DOHH2 (cell line): ENCODE measurements at regions not wholly inside any gene's neighbourhood (a gene's known extent, or its start where the extent isn't known, plus 50 kb on each side); places are given as distances from the start of the nearest gene placed in this dataset.

Source experiments
- H3F3A ChIP-seq: fragments of 200-600 bp; sonication (generic), shearing (Covaris generic); 2 replicates; pipeline ENCODE4 v1.6.0; 2016; ENCODE audit warnings: antibody characterized with exemption, mild to moderate bottlenecking; ENCODE audit not compliant: control insufficient read depth, insufficient read depth
- H3K27ac ChIP-seq: fragments of 200-600 bp; sonication (generic); 2 replicates; pipeline ENCODE4 v1.5.1; 2014; ENCODE audit warnings: low read depth, mild to moderate bottlenecking, low read length, moderate library complexity
- H3K27me3 ChIP-seq: fragments of 200-600 bp; sonication (generic); 2 replicates; pipeline ENCODE4 v1.6.1; 2014; ENCODE audit warnings: mild to moderate bottlenecking, low read length, mixed read lengths; ENCODE audit not compliant: control insufficient read depth
- H3K36me3 ChIP-seq: fragments of 200-600 bp; sonication (generic); 2 replicates; pipeline ENCODE4 v1.6.1; 2014; ENCODE audit warnings: mild to moderate bottlenecking, low read length, moderate library complexity, mixed read lengths; ENCODE audit not compliant: control insufficient read depth
- H3K4me1 ChIP-seq: fragments of 200-600 bp; sonication (generic); 2 replicates; pipeline ENCODE4 v1.6.1; 2014; ENCODE audit warnings: mild to moderate bottlenecking, low read length, mixed read lengths; ENCODE audit not compliant: control insufficient read depth
- H3K4me2 ChIP-seq: fragments of 200-600 bp; sonication (generic); 2 replicates; pipeline ENCODE4 v1.6.0; 2014; ENCODE audit warnings: mild to moderate bottlenecking, low read length, moderate library complexity
- H3K4me3 ChIP-seq: fragments of 200-600 bp; sonication (generic); 2 replicates; pipeline ENCODE4 v1.5.1; 2014; ENCODE audit warnings: mild to moderate bottlenecking, low read length, mixed read lengths
- H3K79me2 ChIP-seq: fragments of 200-600 bp; sonication (generic); 2 replicates; pipeline ENCODE4 v1.6.1; 2014; ENCODE audit warnings: mild to moderate bottlenecking, low read length, mixed read lengths; ENCODE audit not compliant: control insufficient read depth
- H3K9me2 ChIP-seq: fragments of 200-600 bp; sonication (generic); replicated peaks from 2 replicates; pipeline ENCODE4 v1.6.1; 2014; ENCODE audit warnings: mild to moderate bottlenecking, low read length, mixed read lengths; ENCODE audit not compliant: control insufficient read depth
- H3K9me3 ChIP-seq: fragments of 200-600 bp; sonication (generic); 2 replicates; pipeline ENCODE4 v1.6.1; 2014; ENCODE audit warnings: antibody characterized with exemption, low read length, mixed read lengths; ENCODE audit not compliant: control insufficient read depth, insufficient read depth
- H4K20me1 ChIP-seq: fragments of 200-600 bp; sonication (generic); 2 replicates; pipeline ENCODE4 v1.6.0; 2014; ENCODE audit warnings: low read depth, mild to moderate bottlenecking, antibody characterized with exemption, low read length, moderate library complexity; ENCODE audit not compliant: control insufficient read depth, insufficient read depth
- EZH2phosphoT487 ChIP-seq: fragments of 200-600 bp; sonication (generic); IDR thresholded peaks from 2 replicates; pipeline ENCODE4 v1.6.1; 2017; ENCODE audit warnings: borderline replicate concordance, mild to moderate bottlenecking, antibody characterized with exemption, low read length, moderate library complexity, mixed read lengths
- TF ChIP-seq, protein P1 (sequence below): fragments of 200-600 bp; sonication (generic); IDR thresholded peaks from one replicate; pipeline ENCODE4 v1.5.1; 2014; ENCODE audit warnings: antibody characterized with exemption, mild to moderate bottlenecking, low read depth, low read length; ENCODE audit not compliant: poor library complexity, severe bottlenecking

DNA sequence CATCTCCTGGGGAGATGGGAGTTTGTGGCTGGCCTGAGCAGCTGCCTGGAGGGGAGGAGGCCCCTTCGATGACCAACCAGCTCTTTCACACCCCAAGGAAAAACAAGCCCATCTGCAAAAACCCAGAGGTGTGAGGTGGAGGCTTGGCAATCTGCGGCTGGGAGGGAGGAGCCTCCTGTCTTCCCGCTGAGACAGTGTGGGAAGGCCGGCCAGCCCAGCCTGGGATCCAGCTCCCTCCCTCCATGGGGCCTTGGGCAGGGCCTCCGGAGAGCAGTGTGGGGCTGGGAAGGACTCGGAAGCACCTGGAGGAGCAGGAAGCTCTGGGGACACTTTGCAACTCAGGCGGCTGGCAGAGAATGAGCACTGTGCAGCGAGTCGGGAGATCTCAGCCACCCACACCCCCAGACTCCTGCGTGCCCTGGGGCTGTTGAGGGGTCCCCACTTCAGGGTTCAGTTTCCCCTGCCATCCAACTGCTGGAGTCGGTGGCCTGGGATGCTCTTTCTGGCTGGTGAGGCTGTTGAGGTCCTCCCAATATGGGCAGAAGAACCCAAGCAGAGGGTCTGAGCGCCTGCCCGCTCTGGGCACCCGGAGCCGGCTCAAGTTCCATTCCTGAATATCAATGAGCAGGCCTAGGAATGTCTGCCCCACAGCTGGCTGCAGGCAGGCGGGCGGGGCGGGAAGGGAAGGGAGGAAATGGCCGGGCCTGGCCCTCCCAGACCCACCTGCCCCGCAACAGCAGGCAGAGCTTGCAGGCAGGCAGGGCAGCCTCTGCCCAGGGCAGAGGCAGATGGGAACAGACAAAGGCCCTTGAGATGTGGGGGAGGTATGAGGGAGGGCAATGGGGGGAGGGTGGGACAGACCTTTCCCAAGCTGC is 101.1 kb downstream of the FGF18 start:
- no peaks in the 10 kb centered on the region for H3K27me3 ChIP-seq
- no peaks in the 10 kb centered on the region for H3K36me3 ChIP-seq
- H3K79me2 ChIP-seq: no peaks in the 10 kb centered on the region
- TF ChIP-seq EZH2phosphoT487: no peak
- TF ChIP-seq, protein P1, sequence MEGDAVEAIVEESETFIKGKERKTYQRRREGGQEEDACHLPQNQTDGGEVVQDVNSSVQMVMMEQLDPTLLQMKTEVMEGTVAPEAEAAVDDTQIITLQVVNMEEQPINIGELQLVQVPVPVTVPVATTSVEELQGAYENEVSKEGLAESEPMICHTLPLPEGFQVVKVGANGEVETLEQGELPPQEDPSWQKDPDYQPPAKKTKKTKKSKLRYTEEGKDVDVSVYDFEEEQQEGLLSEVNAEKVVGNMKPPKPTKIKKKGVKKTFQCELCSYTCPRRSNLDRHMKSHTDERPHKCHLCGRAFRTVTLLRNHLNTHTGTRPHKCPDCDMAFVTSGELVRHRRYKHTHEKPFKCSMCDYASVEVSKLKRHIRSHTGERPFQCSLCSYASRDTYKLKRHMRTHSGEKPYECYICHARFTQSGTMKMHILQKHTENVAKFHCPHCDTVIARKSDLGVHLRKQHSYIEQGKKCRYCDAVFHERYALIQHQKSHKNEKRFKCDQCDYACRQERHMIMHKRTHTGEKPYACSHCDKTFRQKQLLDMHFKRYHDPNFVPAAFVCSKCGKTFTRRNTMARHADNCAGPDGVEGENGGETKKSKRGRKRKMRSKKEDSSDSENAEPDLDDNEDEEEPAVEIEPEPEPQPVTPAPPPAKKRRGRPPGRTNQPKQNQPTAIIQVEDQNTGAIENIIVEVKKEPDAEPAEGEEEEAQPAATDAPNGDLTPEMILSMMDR: no peak
- H3K4me2 ChIP-seq: no peak overlapping the region
- no peaks in the 10 kb centered on the region for H3F3A ChIP-seq
- H3K9me3 ChIP-seq: no peaks in the 10 kb centered on the region
- H3K4me1 ChIP-seq: no peaks in the 10 kb centered on the region
- no peaks in the 10 kb centered on the region for H4K20me1 ChIP-seq
- H3K4me3 ChIP-seq: no peak overlapping the region
- H3K9me2 ChIP-seq: no peaks in the 10 kb centered on the region
- H3K27ac ChIP-seq: no peak overlapping the region

DNA sequence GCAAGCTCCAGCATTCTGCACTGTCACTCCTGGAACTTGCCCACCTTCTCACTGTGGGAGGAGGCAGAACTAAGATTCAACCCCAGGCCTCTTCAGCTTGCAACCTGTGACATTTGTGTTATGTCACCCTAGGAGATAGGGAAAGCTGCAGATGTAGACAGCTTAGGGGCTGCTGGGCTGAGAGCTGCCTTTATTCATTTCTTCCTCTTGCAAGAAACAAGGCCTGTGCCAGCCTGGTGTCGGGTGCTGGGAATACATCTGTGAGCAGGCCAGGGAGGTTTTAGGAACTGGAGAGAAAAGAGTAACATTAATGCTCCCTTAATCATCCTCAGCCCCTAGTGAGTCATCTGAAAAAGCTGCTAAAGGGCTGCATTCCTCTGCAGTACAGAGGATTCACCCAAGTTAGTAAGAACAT is 101.8 kb downstream of the FGF18 start:
- Histone ChIP-seq H4K20me1 (no peaks in the 10 kb centered on the region), H3K9me3 (no peaks in the 10 kb centered on the region), H3K4me3 (no peak overlapping the region), H3K4me2 (no peak overlapping the region), H3K9me2 (no peaks in the 10 kb centered on the region), H3K27me3 (no peaks in the 10 kb centered on the region), H3K79me2 (no peaks in the 10 kb centered on the region), H3K36me3 (no peaks in the 10 kb centered on the region), H3K4me1 (no peaks in the 10 kb centered on the region), H3K27ac (no peak overlapping the region), H3F3A (no peaks in the 10 kb centered on the region)
- TF ChIP-seq, protein P1: no peak
- TF ChIP-seq EZH2phosphoT487: no peak

DNA sequence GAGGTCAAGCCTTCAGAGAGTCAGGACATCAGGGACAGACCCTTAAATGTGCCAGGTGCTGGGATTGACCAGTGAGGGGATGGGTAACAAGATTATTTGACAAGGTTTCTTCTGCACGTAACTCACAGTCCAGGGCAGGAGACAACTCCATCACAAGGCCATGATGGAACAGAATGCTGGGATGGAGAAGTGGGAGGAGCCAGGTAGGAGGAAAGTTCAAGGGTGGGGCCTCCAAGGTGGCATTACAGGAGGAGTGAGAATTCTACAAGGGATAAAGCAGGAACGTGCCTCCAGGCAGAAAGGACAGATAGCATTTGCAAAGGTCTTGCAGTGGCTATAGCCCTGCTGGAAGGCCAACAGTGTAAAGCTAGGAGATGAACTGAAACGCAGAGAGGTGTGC is 102.2 kb downstream of the FGF18 start:
- Histone ChIP-seq H3K4me1 (no peaks in the 10 kb centered on the region), H3K36me3 (no peaks in the 10 kb centered on the region), H3K27me3 (no peaks in the 10 kb centered on the region), H3K4me2 (no peak overlapping the region), H3F3A (no peaks in the 10 kb centered on the region), H3K9me3 (no peaks in the 10 kb centered on the region), H3K9me2 (no peaks in the 10 kb centered on the region), H3K79me2 (no peaks in the 10 kb centered on the region), H4K20me1 (no peaks in the 10 kb centered on the region), H3K27ac (no peak overlapping the region), H3K4me3 (no peak overlapping the region)
- no peak for TF ChIP-seq EZH2phosphoT487
- TF ChIP-seq, protein P1: no peak
